ENCODE measurements at regions not wholly inside any gene's neighbourhood (a gene's known extent, or its start where the extent isn't known, plus 50 kb on each side); places are given as distances from the start of the nearest gene placed in this dataset.

- no peak for TF ChIP-seq CTCF (IDR thresholded peaks at IDR 0.05; ENCODE audit: low read depth, low read length)
- no peak for TF ChIP-seq POLR2A (IDR thresholded peaks at IDR 0.05; ENCODE audit: extremely low read depth, insufficient read length)
These were observed 275.8 kb upstream of the CDH20 start for GRCh38 chr18:61057443-61057842.

Measured in NB4 (cell line).